GM12874 (cell line): ENCODE measurements at regions not wholly inside any gene's neighbourhood (a gene's known extent, or its start where the extent isn't known, plus 50 kb on each side); places are given as distances from the start of the nearest gene placed in this dataset.

Experiments used
- CTCF ChIP-seq: IDR thresholded peaks from 2 replicates; pipeline ENCODE4 v1.5.1; 2011; ENCODE audit warnings: low read depth, mild to moderate bottlenecking, control low read depth, low read length, moderate library complexity; ENCODE audit not compliant: insufficient read depth

- no peak for TF ChIP-seq CTCF
Observed at GRCh38 chr15:57870667-57871066, 164.2 kb downstream of the POLR2M start.

- no peak for TF ChIP-seq CTCF
Observed at GRCh38 chr15:57872281-57873030, 165.9 kb downstream of the POLR2M start.

GRCh38 chr15:57873564-57874209, 167.2 kb downstream of the POLR2M start:
- no peak for TF ChIP-seq CTCF

- TF ChIP-seq CTCF, result no peak
Observed at GRCh38 chr15:57875347-57875746, 168.8 kb downstream of the POLR2M start.

GRCh38 chr15:57878573-57878972, 172.1 kb downstream of the POLR2M start:
- no peak for TF ChIP-seq CTCF

GRCh38 chr15:57881361-57881760, 174.8 kb downstream of the POLR2M start:
- no peak for TF ChIP-seq CTCF

- TF ChIP-seq CTCF, result no peak
Observed at GRCh38 chr15:57881972-57882371, 175.5 kb downstream of the POLR2M start.
